ENCODE measurements at regions not wholly inside any gene's neighbourhood (a gene's known extent, or its start where the extent isn't known, plus 50 kb on each side); places are given as distances from the start of the nearest gene placed in this dataset.
A peak's percentile ranks its signal among the peaks of the same experiment; 100 is the strongest.

DNA sequence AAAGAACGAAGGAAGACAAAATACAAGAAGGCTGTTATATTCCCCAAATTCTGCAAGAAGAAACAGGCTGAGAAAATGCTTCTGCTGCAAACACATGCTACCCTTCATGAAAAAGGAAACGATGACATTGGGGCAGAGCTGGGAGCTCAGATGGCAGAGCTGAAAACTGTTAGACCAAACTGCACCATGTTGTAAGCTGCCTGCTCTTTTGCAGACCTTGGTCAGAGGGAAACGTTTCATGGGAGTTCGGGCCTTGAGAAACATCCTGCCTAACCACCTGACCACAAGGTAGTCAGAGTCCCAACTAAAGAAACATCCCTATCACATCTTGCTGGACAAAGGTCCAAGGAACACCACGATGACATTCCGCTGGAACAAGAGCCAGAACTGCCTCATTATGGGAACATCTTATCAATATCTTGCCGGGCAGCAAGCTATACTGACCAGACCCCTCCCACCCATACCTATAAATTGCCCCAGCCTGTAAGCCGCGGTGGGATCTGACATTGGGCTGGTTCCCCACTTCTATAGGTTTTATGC lies 110.7 kb upstream of the CTSC start:
- TF ChIP-seq CTCF (conservative IDR thresholded peaks at IDR 0.05; ENCODE audit: low read depth): no peak
- no peak for DNase-seq (ENCODE audit: low spot score)
- POLR2A ChIA-PET (ENCODE audit: low non-redundant PET): no interaction called here
- H3K27ac ChIP-seq: no peak overlapping the region
- CTCF ChIA-PET: interaction anchor here (0.7 kb wide), 1 partner anchor 66 kb away, joined by 8 read pairs; no protein-coding TSS in a partner anchor

GRCh38 chr11:88447281-88447680 lies 109.7 kb upstream of the CTSC start:
- DNase-seq (ENCODE audit: low spot score): no peak
- CTCF ChIA-PET: no interaction called here
- POLR2A ChIA-PET (ENCODE audit: low non-redundant PET): no interaction called here
- TF ChIP-seq CTCF (conservative IDR thresholded peaks at IDR 0.05; ENCODE audit: low read depth): no peak
- no peak overlapping the region for H3K27ac ChIP-seq

- H3K27ac ChIP-seq: no peak overlapping the region
Observed at GRCh38 chr11:88439356-88439755, 101.8 kb upstream of the CTSC start.

DNA sequence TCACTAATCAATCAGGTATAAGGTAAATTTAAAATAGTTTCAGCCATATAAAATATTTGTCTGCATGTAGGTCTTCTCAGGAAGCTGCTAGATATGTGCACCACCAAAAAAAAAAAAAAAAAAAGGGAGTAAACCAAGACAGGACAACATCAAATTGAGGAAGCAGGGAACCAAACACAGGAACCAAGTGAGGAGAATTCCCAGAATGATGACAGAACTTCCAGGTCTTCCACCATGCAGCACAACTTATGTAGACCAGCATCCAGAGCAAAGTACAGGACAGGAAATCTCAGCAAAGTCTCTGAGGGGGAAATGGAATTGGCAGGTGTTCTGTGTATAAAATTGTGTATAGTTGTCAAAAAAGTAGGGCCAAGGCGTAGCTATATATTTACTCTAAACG lies 101.2 kb upstream of the CTSC start:
- TF ChIP-seq CTCF (conservative IDR thresholded peaks at IDR 0.05; ENCODE audit: low read depth): no peak
- H3K27ac ChIP-seq: no peak overlapping the region
- ChIA-PET POLR2A (ENCODE audit: low non-redundant PET) (no interaction called here), CTCF (no interaction called here)
- no peak for DNase-seq (ENCODE audit: low spot score)

More at GRCh38 chr11:88439356-88439755, 101.8 kb upstream of the CTSC start:
- TF ChIP-seq CTCF (conservative IDR thresholded peaks at IDR 0.05; ENCODE audit: low read depth): no peak
- ChIA-PET CTCF (no interaction called here), POLR2A (ENCODE audit: low non-redundant PET) (no interaction called here)
- DNase-seq (ENCODE audit: low spot score): peak; percentile 21

DNA sequence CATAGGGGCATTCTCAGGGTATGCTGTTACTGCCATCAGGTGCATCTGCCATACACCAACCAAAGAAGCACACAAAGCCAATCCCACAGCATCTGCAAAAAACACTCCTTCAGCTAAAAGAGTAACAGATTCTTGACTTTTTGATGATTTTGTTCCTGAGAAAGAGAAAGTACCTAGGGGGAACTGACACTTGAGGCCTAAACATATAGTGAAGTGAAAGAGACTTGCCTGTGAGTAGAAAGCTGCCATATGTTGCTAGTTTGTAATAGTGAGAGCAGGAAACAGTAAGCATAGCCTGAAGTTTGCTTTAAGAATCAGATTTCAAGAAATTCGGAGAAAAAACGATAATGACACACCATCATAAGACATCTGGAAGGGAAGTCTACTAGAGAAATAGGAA lies 97.9 kb upstream of the CTSC start:
- TF ChIP-seq CTCF (conservative IDR thresholded peaks at IDR 0.05; ENCODE audit: low read depth): no peak
- ChIA-PET CTCF (no interaction called here), POLR2A (ENCODE audit: low non-redundant PET) (no interaction called here)
- H3K27ac ChIP-seq: no peak overlapping the region
- DNase-seq (ENCODE audit: low spot score): no peak

GRCh38 chr11:88434333-88434976 lies 96.9 kb upstream of the CTSC start:
- H3K27ac ChIP-seq: no peak overlapping the region
- no peak for DNase-seq (ENCODE audit: low spot score)
- TF ChIP-seq CTCF (conservative IDR thresholded peaks at IDR 0.05; ENCODE audit: low read depth): no peak
- POLR2A ChIA-PET (ENCODE audit: low non-redundant PET): no interaction called here
- CTCF ChIA-PET: interaction anchor here (0.6 to 1.0 kb wide), 2 partner anchors 46 to 127 kb away, joined by 3 read pairs; no protein-coding TSS in a partner anchor

Data from RWPE1 (cell line).